GM21526 (cell line): ENCODE measurements at regions not wholly inside any gene's neighbourhood (a gene's known extent, or its start where the extent isn't known, plus 50 kb on each side); places are given as distances from the start of the nearest gene placed in this dataset.

ENCODE experiments used
- ATAC-seq: cut with Tn5 transposase; IDR thresholded peaks from one replicate; pipeline ENCODE4 v1.9.1; 2021; ENCODE audit warnings: moderate library complexity; ENCODE audit not compliant: unreplicated experiment, low FRiP score

GRCh38 chr3:188084752-188085583 is 69.0 kb upstream of the LPP start:
- no peak for ATAC-seq

- no peak for ATAC-seq
Observed at GRCh38 chr3:188085584-188086560, 68.1 kb upstream of the LPP start.

DNA sequence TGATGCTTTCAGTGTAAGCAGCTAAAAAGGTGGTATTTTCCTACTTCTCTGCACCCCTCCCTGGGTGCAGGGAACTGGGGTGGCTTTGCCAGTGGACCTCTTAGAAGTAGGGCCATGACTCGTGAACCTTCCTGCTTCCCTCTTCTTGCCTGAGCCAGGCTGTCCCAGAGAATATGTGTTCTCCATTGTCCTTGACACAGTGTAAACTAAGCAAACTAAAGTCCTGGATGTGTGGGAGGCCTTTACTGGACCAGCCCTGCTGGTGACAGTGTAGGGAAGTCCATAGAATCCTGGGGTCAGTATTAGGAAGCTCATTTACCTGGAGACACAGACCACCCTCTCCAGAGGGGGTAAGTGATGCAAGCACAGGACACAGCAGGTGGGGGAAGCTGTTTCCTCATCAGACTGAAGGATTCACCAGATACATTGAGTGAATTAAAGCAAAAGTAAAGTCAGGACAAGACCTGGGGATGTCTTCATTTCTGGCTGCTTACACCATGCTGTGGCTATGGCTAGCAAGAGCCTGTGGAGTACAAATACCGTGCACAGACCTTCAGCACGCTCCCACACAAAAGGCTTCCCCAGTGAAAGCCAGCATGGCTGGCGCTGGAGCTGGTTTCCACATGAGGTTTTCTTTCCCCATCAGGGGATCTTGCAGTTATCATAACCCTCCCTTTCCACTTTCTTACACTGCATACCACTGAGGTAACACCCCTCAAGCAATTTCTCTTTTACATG is 64.8 kb upstream of the LPP start:
- no peak for ATAC-seq

GRCh38 chr3:188090620-188091309 is 63.2 kb upstream of the LPP start:
- no peak for ATAC-seq

GRCh38 chr3:188091746-188092145 is 62.2 kb upstream of the LPP start:
- no peak for ATAC-seq

GRCh38 chr3:188092648-188093047 is 61.3 kb upstream of the LPP start:
- ATAC-seq: no peak

- no peak for ATAC-seq
Observed at GRCh38 chr3:188095431-188095830, 58.5 kb upstream of the LPP start.

DNA sequence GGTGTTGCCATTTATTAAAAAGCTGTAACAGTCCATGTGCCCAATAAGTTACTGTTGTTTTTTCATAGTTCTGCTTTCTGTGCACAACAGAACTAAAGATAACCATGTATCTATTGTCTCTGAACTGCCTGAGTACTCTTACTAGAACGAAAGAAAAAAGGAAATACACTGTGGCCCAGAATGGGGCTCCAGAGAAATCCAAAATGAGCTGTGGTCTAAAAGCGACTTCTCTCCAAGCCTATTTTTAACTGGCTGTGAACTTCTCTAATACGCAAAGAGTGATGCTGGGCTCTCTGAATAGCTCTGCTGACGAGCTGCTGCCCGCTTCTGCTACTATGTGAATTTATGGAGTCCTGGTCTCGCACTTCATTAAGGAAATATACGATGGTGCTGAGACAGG is 56.2 kb upstream of the LPP start:
- ATAC-seq: no peak

DNA sequence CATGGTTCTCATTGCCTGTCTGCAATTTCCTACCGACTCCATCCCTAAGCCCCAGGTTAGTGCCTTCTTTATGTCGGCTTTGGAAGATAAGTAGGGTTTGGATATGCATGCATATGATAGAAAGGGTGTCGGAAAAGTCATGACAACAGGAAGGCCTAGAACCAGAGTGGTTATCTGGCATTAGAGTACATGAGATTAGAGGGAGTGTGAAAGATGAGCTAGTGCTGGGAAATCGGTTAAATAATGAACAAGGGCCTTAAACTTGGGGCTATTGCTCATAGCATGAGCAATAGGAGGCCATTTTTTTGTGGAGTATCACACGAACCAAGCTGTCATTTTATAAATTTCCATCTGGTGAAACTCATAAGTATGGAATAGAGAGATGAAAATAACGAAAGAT is 54.0 kb upstream of the LPP start:
- ATAC-seq: no peak

GRCh38 chr3:188102861-188103547 is 51.0 kb upstream of the LPP start:
- ATAC-seq: no peak

DNA sequence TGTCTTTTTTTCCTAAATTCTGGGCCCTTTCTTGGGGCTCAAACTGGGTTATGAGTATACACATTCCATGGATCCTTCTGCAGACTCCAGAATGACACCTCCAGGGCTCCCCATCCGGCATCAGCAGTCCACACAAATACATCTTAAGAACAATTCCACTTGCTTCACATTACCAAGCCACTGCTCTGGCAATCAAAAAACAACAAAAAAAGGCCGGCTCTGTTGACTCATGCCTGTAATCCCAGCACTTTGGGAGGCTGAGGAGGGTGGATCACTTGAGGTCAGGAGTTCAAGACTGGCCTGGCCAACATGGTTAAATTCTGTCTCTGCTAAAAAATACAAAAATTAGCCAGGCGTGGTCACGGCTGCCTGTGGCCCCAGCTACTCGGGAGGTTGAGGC is 49.9 kb upstream of the LPP start:
- no peak for ATAC-seq
